Gastroesophageal sphincter (tissue), 4 donors: ENCODE measurements at regions not wholly inside any gene's neighbourhood (a gene's known extent, or its start where the extent isn't known, plus 50 kb on each side); places are given as distances from the start of the nearest gene placed in this dataset.

Experiments used
- ATAC-seq: fragments of 150-250 bp; one replicate; pipeline ENCODE4 v1.9.1; 2016; ENCODE audit warnings: mild to moderate bottlenecking, moderate library complexity
- H3K27ac ChIP-seq, 4 donors: fragments of 200-600 bp; sonication (generic) in 3 of 4; 1 replicate in 3 of 4; 2 replicates in 1 of 4; pipeline ENCODE4 v1.5.1; 2016 to 2019
- H3K27me3 ChIP-seq: fragments of 200-600 bp; sonication (generic); one replicate; pipeline ENCODE4 v1.5.1; 2019
- H3K36me3 ChIP-seq, 2 donors: fragments of 200-600 bp; sonication (generic); one replicate each; pipeline ENCODE4 v1.5.1; 2019; ENCODE audit warnings: control low read depth in 1 of 2
- H3K4me1 ChIP-seq, 3 donors: fragments of 200-600 bp; sonication (generic); 1 replicate in 2 of 3; 2 replicates in 1 of 3; pipeline ENCODE4 v1.5.1; 2016 to 2019; ENCODE audit warnings: control low read depth in 2 of 3
- H3K4me3 ChIP-seq, 2 donors: fragments of 200-600 bp; sonication (generic); one replicate each; pipeline ENCODE4 v1.5.1; 2019; ENCODE audit warnings: mild to moderate bottlenecking in 1 of 2, moderate library complexity in 1 of 2
- H3K9me3 ChIP-seq, 3 donors: fragments of 200-600 bp; sonication (generic); one replicate each; pipeline ENCODE4 v1.5.1; 2017 to 2019; ENCODE audit warnings: control low read depth in 2 of 3
- EP300 ChIP-seq: sonication (generic); formaldehyde crosslinking; IDR thresholded peaks from one replicate; pipeline ENCODE4 v1.6.1; 2017; ENCODE audit warnings: antibody characterized with exemption, mild to moderate bottlenecking
- POLR2A ChIP-seq, 2 donors: fragments of 450-650 bp; IDR thresholded peaks; one replicate each; pipeline ENCODE4 v1.6.1; 2017; ENCODE audit warnings: antibody characterized with exemption in 2 of 2, mild to moderate bottlenecking in 2 of 2, moderate library complexity in 1 of 2
- POLR2AphosphoS5 ChIP-seq: sonication (generic); formaldehyde crosslinking; IDR thresholded peaks from one replicate; pipeline ENCODE4 v1.6.1; 2017; ENCODE audit warnings: antibody characterized with exemption
- WGBS, 2 donors: methylation state at CpG; one replicate each; pipeline ENCODE4 v1.1.5; 2018; ENCODE audit warnings: low coverage in 1 of 2; 5-methylcytosine and 5-hydroxymethylcytosine counted together
- TF ChIP-seq, protein P1 (sequence below), 4 experiments: fragments of 200-600 bp in 2 of 4; fragments of 450-650 bp in 2 of 4; sonication (generic) in 1 of 4; IDR thresholded peaks; one replicate each; pipeline ENCODE4 v1.5.1; 2017 to 2019; ENCODE audit warnings: antibody characterized with exemption in 4 of 4, mild to moderate bottlenecking in 2 of 4, moderate library complexity in 2 of 4

DNA sequence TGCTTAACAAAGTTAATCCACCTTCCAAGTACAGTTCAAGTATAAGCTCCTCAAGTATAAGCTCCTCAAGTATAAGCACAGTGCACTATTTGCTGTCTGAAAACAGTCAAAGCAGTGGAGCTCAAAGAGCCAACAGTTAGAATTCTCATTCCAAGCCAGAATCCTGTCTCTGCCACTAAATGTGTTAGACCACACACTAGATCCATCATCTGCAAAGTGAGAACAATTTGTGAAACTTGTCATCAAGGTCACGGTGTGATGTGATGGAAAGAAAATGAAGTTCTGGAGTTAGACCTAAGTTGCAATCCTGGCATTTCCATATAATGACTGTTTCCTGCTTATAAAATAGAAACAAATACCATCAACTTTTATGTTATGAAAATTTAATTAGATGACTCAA is 602.5 kb downstream of the TNS3 start:
- no peak for ATAC-seq
- Histone ChIP-seq H3K4me1 (peaks cover 0 to 3% (median 0%) of the 10 kb centered on the region in 3 donors), H3K36me3 (no peaks in the 10 kb centered on the region), H3K27me3 (no peaks in the 10 kb centered on the region), H3K9me3 (no peaks in the 10 kb centered on the region), H3K4me3 (no peak overlapping the region), H3K27ac (peak overlapping the region in 1 of 4 donors; percentile 11)
- TF ChIP-seq, protein P1, sequence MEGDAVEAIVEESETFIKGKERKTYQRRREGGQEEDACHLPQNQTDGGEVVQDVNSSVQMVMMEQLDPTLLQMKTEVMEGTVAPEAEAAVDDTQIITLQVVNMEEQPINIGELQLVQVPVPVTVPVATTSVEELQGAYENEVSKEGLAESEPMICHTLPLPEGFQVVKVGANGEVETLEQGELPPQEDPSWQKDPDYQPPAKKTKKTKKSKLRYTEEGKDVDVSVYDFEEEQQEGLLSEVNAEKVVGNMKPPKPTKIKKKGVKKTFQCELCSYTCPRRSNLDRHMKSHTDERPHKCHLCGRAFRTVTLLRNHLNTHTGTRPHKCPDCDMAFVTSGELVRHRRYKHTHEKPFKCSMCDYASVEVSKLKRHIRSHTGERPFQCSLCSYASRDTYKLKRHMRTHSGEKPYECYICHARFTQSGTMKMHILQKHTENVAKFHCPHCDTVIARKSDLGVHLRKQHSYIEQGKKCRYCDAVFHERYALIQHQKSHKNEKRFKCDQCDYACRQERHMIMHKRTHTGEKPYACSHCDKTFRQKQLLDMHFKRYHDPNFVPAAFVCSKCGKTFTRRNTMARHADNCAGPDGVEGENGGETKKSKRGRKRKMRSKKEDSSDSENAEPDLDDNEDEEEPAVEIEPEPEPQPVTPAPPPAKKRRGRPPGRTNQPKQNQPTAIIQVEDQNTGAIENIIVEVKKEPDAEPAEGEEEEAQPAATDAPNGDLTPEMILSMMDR (IDR thresholded peaks at IDR 0.05), result no peak
- TF ChIP-seq EP300 (no peak), POLR2AphosphoS5 (no peak), POLR2A (IDR thresholded peaks at IDR 0.05) (no peak)
- 36 to 44% methylated on average over 1 of the region's 1 CpG for WGBS, 2 donors

DNA sequence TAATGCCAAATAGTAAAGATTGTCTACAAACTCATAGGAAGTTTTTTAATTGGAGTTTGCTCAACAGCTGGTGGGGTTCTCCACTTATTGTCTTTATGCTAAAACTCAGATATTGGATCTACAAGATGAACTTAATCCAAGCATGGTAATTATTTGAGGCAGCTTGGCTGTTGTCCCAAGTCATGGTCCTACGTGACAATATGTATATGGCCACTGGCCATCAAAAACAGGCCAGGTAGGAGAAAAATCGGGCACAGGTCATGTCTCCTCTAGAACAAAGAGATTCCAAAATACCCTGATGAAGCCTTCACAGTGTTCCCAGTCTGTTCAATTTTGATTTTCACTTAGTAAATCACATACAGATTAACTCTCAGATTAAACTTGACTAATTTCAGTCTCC is 606.4 kb downstream of the TNS3 start:
- TF ChIP-seq POLR2A (IDR thresholded peaks at IDR 0.05), result no peak
- TF ChIP-seq, protein P1 (IDR thresholded peaks at IDR 0.05), result no peak
- no peak for TF ChIP-seq POLR2AphosphoS5
- no peak for TF ChIP-seq EP300
- Histone ChIP-seq H3K4me1 (peaks cover 0 to 3% (median 0%) of the 10 kb centered on the region in 3 donors), H3K9me3 (no peaks in the 10 kb centered on the region), H3K4me3 (no peak overlapping the region), H3K27ac (no peak overlapping the region), H3K36me3 (no peaks in the 10 kb centered on the region), H3K27me3 (no peaks in the 10 kb centered on the region)
- WGBS, 2 donors, result 83% methylated on average over 2 of the region's 2 CpGs
- no peak for ATAC-seq

DNA sequence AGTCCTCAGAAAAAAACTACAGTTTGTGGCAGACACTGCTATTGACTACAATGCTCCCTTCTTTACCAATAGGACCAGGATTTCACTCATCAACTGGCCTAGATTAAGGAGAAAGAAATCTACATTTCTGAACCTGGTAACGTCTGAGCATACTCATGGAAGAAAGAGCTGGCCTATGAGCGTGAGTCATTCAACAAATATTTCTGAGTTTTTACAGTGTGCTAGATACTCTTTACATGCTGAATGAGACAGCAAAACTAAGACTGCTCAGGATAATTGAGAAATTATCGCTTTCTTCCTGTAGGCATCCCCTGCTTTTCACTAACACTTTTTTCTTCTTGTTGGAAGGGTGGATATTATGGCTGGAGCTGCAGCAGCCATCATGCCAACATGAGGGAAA is 609.7 kb downstream of the TNS3 start:
- no peaks in the 10 kb centered on the region for H3K4me1 ChIP-seq
- WGBS, 2 donors, result 54 to 69% methylated on average over 3 of the region's 3 CpGs
- no peak for ATAC-seq
- no peak overlapping the region for H3K4me3 ChIP-seq
- no peaks in the 10 kb centered on the region for H3K36me3 ChIP-seq
- TF ChIP-seq POLR2AphosphoS5 (no peak), EP300 (no peak), POLR2A (IDR thresholded peaks at IDR 0.05) (no peak)
- TF ChIP-seq, protein P1 (IDR thresholded peaks at IDR 0.05), result no peak
- no peaks in the 10 kb centered on the region for H3K27me3 ChIP-seq
- no peaks in the 10 kb centered on the region for H3K9me3 ChIP-seq
- H3K27ac ChIP-seq, result no peak overlapping the region

DNA sequence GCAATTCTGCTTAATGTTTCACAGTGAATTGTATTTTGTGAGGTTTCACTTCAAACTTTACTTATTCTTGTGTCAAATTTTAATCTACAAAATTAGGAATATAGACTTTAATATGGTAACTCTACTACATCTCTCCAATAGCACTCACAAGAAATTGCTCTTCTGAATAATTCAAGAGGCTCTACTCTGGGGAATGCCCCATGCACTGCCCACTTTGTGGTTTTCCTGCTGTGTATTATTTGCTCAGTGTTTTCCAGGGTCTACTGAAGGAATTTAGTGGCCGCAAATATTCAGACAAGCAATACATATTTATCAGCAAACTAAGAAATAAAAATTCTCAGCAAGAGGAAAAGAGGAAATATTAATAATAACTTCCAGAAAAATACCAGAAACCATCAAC is 611.4 kb downstream of the TNS3 start:
- Histone ChIP-seq H3K27me3 (no peaks in the 10 kb centered on the region), H3K4me3 (no peak overlapping the region), H3K27ac (no peak overlapping the region), H3K9me3 (peaks cover 0 to 11% (median 0%) of the 10 kb centered on the region in 3 donors), H3K4me1 (no peaks in the 10 kb centered on the region), H3K36me3 (no peaks in the 10 kb centered on the region)
- WGBS, 2 donors, result 90% methylated on average over 1 of the region's 1 CpG; no CpG with 5 or more reads in 1 of the 2 donors
- no peak for ATAC-seq
- TF ChIP-seq, protein P1 (IDR thresholded peaks at IDR 0.05), result no peak
- TF ChIP-seq POLR2A (IDR thresholded peaks at IDR 0.05) (no peak), EP300 (no peak), POLR2AphosphoS5 (no peak)

DNA sequence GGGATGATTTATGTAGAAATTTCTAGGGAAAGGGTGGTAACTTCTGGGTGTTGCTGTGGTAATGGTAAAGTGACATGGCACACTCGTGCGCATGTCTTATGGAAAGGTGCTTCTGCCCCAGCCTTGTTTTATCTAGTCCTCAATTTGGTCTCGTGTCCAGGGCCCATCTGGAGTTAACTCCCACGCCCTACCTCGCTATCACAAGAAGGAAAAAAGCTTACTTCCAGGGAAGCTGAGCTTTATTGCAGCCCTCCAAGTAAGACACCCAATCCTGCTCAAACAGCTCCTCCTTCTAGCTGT is 611.8 kb downstream of the TNS3 start:
- peaks cover 0 to 15% (median 0%) of the 10 kb centered on the region in 3 donors for H3K9me3 ChIP-seq
- WGBS, 2 donors, result 83 to 100% methylated on average over 3 to 5 of the region's 5 CpGs
- ATAC-seq, result no peak

More for the DNA sequence above, 611.8 kb downstream of the TNS3 start:
- Histone ChIP-seq H3K4me3 (no peak overlapping the region), H3K27ac (no peak overlapping the region), H3K4me1 (no peaks in the 10 kb centered on the region), H3K36me3 (no peaks in the 10 kb centered on the region), H3K27me3 (no peaks in the 10 kb centered on the region)
- TF ChIP-seq EP300 (no peak), POLR2A (IDR thresholded peaks at IDR 0.05) (no peak), POLR2AphosphoS5 (no peak)
- TF ChIP-seq, protein P1 (IDR thresholded peaks at IDR 0.05), result no peak
